Neuron (in vitro differentiated cells): ENCODE measurements at regions not wholly inside any gene's neighbourhood (a gene's known extent, or its start where the extent isn't known, plus 50 kb on each side); places are given as distances from the start of the nearest gene placed in this dataset.
"Not testable (repeated sequence)": the region's sequence is repeated elsewhere in the genome, so short reads cannot be mapped to it uniquely, and the experiment has no call there.

Experiments
- H2AFZ ChIP-seq: one replicate; pipeline ENCODE4 v1.6.1; 2013; ENCODE audit warnings: low read depth, mild to moderate bottlenecking, inconsistent platforms, low read length, moderate library complexity
- H3K27me3 ChIP-seq: one replicate; pipeline ENCODE4 v1.6.1; 2013; ENCODE audit warnings: low read length; ENCODE audit not compliant: insufficient read depth
- H3K36me3 ChIP-seq: one replicate; pipeline ENCODE4 v1.6.1; 2013; ENCODE audit warnings: low read length; ENCODE audit not compliant: insufficient read depth
- H3K4me1 ChIP-seq: one replicate; pipeline ENCODE4 v1.6.1; 2013; ENCODE audit warnings: low read length; ENCODE audit not compliant: insufficient read depth
- H3K4me3 ChIP-seq: 2 replicates; pipeline ENCODE4 v1.5.1; 2013; ENCODE audit warnings: mild to moderate bottlenecking, low read length, moderate library complexity
- H3K9me3 ChIP-seq: one replicate; pipeline ENCODE4 v1.6.1; 2013; ENCODE audit warnings: low read length

DNA sequence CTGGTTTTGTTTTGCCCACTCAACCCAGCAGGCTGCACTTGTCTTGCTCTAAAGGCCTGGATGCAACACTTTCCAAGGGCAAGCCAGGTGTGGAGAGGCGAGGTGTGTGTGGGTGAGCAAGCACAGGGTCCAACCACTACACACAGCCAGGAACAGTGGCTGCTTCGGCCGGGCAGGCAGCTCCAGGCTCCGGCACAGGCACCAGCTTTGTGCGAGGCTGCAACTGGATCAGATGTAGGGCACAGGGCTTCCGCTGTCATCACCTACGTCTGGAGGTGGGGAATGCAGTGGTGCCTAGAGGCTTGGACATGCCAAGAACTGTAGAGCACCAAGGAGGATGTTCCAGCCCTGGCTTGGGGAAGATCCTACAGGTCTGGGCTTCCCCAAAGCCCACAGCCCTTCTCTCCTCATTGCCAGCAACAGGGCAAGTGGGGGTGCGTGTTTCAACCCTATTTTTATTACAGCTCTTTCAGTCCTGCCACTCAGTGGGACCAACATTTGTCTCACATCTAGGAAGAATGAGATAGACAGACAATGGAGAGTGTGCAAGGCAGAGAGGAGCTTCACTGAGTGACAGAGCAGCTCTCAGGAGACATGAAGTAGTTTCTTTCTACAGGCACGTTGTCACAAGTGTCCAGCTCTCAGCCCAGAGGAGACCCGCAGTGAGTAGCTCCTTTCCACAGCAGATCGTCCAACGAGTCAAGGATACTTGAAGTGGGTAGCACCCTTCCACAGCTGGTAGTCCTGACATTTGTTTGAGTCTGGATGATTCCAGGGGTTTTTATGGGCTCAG is 622.2 kb downstream of the CDH9 start:
- no peaks in the 10 kb centered on the region for H3K4me1 ChIP-seq
- H2AFZ ChIP-seq, result no peak overlapping the region
- H3K9me3 ChIP-seq, result no peaks in the 10 kb centered on the region
- H3K4me3 ChIP-seq, result no peak overlapping the region
- H3K36me3 ChIP-seq, result no peaks in the 10 kb centered on the region
- no peaks in the 10 kb centered on the region for H3K27me3 ChIP-seq

- Histone ChIP-seq H3K36me3 (no peaks in the 10 kb centered on the region), H3K4me3 (no peak overlapping the region), H2AFZ (no peak overlapping the region), H3K9me3 (peaks cover 2% of the 10 kb centered on the region), H3K4me1 (peaks cover 19% of the 10 kb centered on the region), H3K27me3 (no peaks in the 10 kb centered on the region)
These were observed 647.8 kb downstream of the CDH9 start for GRCh38 chr5:26390608-26391007.

DNA sequence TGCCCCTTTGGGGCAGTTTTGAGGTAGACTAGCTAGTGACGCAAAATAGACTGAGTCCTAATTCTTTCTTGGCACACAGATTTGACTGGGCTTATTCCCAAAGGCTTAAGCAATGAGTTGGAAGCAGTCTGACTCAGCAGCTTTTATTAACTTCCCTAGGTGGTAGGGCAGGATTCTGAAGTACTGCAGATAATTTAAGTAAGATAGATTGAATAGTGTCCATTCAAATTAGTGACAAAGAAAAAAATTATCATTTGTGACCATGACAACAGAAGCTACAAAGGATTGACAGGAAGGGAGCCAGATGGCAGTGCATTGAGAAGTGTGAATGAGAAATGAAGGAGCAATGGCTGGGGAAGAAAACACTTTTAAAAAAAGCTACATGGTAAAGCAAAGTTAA is 649.4 kb downstream of the CDH9 start:
- no peak overlapping the region for H2AFZ ChIP-seq

GRCh38 chr5:26386532-26386931 is 651.9 kb downstream of the CDH9 start:
- Histone ChIP-seq H3K4me3 (no peak overlapping the region), H3K27me3 (no peaks in the 10 kb centered on the region), H3K4me1 (peaks cover 19% of the 10 kb centered on the region), H3K9me3 (no peaks in the 10 kb centered on the region), H2AFZ (no peak overlapping the region), H3K36me3 (no peaks in the 10 kb centered on the region)

More for the DNA sequence above, 649.4 kb downstream of the CDH9 start:
- Histone ChIP-seq H3K4me3 (no peak overlapping the region), H3K36me3 (no peaks in the 10 kb centered on the region), H3K27me3 (no peaks in the 10 kb centered on the region), H3K9me3 (no peaks in the 10 kb centered on the region), H3K4me1 (peaks cover 19% of the 10 kb centered on the region)

DNA sequence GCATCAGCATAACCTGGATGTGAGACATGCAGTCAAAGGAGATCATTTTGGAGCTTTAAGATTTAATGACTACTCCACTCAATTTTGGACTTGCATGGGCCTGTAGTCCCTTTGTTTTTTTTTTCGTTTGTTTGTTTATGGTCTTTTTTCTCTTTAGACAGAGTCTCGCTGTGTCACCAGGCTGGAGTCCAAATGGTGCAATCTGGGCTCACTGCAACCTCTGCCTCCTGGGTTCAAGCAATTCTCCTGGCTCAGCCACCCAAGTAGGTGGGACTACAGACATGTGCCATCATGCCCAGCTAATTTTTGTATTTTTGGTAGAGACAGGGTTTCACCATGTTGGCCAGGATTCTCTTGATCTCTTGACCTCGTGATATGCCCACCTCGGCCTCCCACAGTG is 673.8 kb downstream of the CDH9 start:
- not testable (repeated sequence) for H3K27me3 ChIP-seq, H2AFZ ChIP-seq, H3K9me3 ChIP-seq, H3K4me1 ChIP-seq, H3K36me3 ChIP-seq, H3K4me3 ChIP-seq

GRCh38 chr5:26343801-26344325 is 694.5 kb downstream of the CDH9 start:
- H3K9me3 ChIP-seq, result no peaks in the 10 kb centered on the region

DNA sequence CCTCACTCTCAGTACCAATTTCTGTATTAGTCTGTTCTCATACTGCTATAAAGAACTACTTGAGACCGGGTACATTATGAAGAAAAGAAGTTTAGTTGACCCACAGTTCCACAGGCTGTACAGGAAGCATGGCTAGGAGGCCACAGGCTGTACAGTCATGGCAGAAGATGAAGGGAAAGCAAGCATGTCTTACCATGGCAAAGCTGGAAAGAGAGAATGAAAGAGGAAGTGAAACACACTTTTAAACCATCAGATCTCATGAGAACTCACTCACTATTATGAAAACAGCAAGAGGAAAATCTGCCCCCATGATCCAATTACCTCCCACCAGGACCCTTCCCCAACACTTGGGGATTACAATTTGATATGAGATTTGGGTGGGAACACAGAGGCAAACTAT is 698.8 kb downstream of the CDH9 start:
- Histone ChIP-seq H3K36me3 (no peaks in the 10 kb centered on the region), H3K4me3 (no peak overlapping the region), H3K4me1 (peaks cover 3% of the 10 kb centered on the region), H3K9me3 (no peaks in the 10 kb centered on the region), H3K27me3 (no peaks in the 10 kb centered on the region), H2AFZ (no peak overlapping the region)

More at GRCh38 chr5:26343801-26344325, 694.5 kb downstream of the CDH9 start:
- no peaks in the 10 kb centered on the region for H3K36me3 ChIP-seq
- peaks cover 3% of the 10 kb centered on the region for H3K4me1 ChIP-seq
- no peak overlapping the region for H2AFZ ChIP-seq
- no peak overlapping the region for H3K4me3 ChIP-seq
- H3K27me3 ChIP-seq, result no peaks in the 10 kb centered on the region

DNA sequence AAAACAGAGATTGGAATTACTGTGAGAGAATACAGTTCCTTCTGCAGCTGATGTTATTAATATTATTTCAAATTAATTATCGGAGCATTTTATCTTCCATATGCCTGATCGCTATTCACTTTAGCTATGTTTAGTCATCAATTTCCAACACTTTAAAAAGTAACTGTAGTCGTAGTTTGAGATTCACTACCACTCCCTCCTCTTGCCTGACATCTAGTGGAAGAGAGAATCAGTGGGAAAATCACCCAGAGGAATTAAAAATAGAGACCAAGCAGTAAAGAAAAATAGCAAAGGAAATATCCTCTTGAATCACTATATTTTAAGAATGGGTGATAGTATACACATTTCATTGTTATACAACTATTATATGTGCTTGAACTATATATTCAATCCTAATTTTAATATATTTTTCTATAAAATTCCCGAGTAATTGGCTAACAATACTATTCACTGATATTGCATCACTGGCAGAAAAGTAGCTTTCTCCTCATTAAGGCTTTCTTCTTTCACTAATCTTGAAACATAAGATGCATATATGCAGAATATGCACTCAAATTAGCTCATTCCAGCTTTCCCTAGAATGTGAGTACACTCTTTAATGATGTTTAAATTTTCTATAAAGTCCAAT is 708.7 kb downstream of the CDH9 start:
- Histone ChIP-seq H3K36me3 (no peaks in the 10 kb centered on the region), H3K9me3 (no peaks in the 10 kb centered on the region), H2AFZ (no peak overlapping the region), H3K4me1 (no peaks in the 10 kb centered on the region), H3K4me3 (no peak overlapping the region), H3K27me3 (no peaks in the 10 kb centered on the region)

GRCh38 chr5:26326153-26326759 is 712.1 kb downstream of the CDH9 start:
- Histone ChIP-seq H3K27me3 (no peaks in the 10 kb centered on the region), H3K36me3 (no peaks in the 10 kb centered on the region), H3K9me3 (no peaks in the 10 kb centered on the region), H3K4me3 (no peak overlapping the region), H3K4me1 (no peaks in the 10 kb centered on the region), H2AFZ (no peak overlapping the region)

DNA sequence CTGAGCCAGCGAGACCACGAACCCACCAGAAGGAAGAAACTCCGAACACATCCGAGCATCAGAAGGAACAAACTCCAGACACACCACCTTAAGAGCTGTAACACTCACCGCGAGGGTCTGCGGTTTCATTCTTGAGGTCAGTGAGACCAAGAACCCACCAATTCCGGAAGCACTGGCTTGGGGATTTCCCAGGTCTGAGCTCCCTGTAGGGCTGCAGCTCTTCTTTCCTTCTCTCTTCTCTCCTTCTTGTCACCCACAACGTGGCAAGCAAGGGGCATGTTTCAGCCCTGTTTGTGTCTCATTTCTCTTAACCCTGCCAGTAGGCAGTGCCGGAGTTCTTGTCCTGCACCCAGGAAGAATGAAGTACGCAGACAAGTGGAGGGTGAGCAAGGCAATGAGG is 713.0 kb downstream of the CDH9 start:
- not testable (repeated sequence) for H3K9me3 ChIP-seq, H3K36me3 ChIP-seq, H3K4me3 ChIP-seq, H3K27me3 ChIP-seq, H2AFZ ChIP-seq, H3K4me1 ChIP-seq

DNA sequence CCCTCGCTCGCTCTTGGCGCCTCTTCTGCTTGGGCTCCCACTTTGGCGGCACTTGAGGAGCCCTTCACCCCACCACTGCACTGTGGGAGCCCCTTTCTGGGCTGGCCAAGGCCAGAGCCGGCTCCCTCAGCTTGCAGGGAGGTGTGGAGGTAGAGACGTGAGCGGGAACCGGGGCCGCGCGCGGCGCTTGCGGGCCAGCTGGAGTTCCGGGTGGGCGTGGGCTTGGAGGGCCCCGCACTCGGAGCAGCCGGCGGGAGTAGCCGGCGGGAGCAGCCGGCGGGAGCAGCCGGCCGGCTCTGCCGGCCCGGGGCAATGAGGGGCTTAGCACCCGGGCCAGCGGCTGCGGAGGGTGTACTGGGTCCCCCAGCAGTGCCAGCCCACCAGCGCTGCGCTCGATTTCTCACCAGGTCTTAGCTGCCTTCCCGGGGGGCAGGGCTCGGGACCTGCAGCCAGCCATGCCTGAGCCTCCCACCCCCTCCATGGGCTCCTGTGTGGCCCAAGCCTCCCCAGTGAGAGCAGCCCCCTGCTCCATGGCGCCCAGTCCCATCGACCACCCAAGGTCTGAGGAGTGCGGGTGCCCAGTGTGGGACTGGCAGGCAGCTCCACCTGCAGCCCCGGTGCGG is 714.0 kb downstream of the CDH9 start:
- H3K9me3 ChIP-seq, H2AFZ ChIP-seq, H3K27me3 ChIP-seq, H3K4me1 ChIP-seq, H3K36me3 ChIP-seq, H3K4me3 ChIP-seq: not testable (repeated sequence)

- Histone ChIP-seq H3K36me3 (no peaks in the 10 kb centered on the region), H3K4me3 (no peak overlapping the region), H3K9me3 (no peaks in the 10 kb centered on the region), H3K27me3 (no peaks in the 10 kb centered on the region), H2AFZ (no peak overlapping the region), H3K4me1 (no peaks in the 10 kb centered on the region)
These were observed 714.6 kb downstream of the CDH9 start for GRCh38 chr5:26323794-26324193.

DNA sequence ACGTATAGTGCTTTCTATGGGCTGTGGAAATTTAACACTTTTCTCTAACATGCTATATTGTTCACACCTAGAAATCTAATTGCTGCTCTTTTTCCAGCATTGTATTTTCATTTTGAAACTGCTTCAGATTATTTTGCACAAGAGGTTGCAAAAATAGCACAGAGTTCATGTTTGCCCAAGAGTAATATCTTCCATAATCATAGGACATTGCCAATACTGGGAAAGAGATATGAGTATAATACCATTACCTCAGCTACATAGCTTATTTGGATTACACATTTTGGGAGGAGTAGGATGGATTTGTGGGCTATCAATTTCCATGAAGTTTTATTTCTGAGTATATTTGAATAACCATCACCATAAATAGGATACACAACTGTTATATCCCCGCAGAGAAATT is 717.1 kb downstream of the CDH9 start:
- Histone ChIP-seq H3K4me1 (no peaks in the 10 kb centered on the region), H2AFZ (no peak overlapping the region), H3K9me3 (no peaks in the 10 kb centered on the region), H3K4me3 (no peak overlapping the region), H3K27me3 (no peaks in the 10 kb centered on the region), H3K36me3 (no peaks in the 10 kb centered on the region)
